ENCODE measurements at regions not wholly inside any gene's neighbourhood (a gene's known extent, or its start where the extent isn't known, plus 50 kb on each side); places are given as distances from the start of the nearest gene placed in this dataset.

DNA sequence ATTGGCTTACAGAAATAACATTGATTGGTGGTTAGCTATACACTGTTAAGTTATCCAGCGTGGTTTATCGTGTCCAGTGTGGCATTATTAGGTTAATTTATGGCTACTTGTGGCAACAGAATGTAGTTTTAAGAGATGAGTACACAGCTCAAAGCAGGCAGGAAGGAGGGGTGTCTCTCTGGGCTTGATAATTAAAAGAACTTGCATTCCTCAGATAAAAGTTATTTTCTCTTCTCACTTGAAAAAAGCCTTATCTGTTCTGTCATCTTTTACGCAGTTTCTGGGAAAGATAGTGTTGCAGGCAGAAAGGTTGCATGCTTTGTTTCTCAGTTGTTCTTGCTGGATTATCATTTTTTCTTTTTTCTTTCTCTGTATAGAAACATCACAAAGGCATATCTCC lies 154.4 kb upstream of the COL3A1 start:
- Histone ChIP-seq H3K27ac (ENCODE audit: low read depth, low read length) (no peak overlapping the region), H3K4me2 (ENCODE audit: low read depth, low read length, poor library complexity, severe bottlenecking) (no peak overlapping the region), H3K27me3 (ENCODE audit: low read length) (no peaks in the 10 kb centered on the region), H3K4me3 (ENCODE audit: insufficient read depth, low read length, poor library complexity, severe bottlenecking) (no peak overlapping the region), H4K20me1 (ENCODE audit: low read depth, low read length) (no peaks in the 10 kb centered on the region), H3K9me3 (ENCODE audit: insufficient read depth, low read length) (no peaks in the 10 kb centered on the region), H3K79me2 (ENCODE audit: insufficient read depth, low read length) (no peaks in the 10 kb centered on the region), H3K9me2 (replicated peaks; ENCODE audit: insufficient read depth, low read length) (no peaks in the 10 kb centered on the region), H3F3A (ENCODE audit: insufficient read depth) (no peaks in the 10 kb centered on the region), H3K9ac (ENCODE audit: low read length) (no peak overlapping the region), H2AFZ (ENCODE audit: low read depth, low read length, severe bottlenecking) (no peak overlapping the region), H3K36me3 (ENCODE audit: low read length) (no peaks in the 10 kb centered on the region)
- TF ChIP-seq, protein P1, sequence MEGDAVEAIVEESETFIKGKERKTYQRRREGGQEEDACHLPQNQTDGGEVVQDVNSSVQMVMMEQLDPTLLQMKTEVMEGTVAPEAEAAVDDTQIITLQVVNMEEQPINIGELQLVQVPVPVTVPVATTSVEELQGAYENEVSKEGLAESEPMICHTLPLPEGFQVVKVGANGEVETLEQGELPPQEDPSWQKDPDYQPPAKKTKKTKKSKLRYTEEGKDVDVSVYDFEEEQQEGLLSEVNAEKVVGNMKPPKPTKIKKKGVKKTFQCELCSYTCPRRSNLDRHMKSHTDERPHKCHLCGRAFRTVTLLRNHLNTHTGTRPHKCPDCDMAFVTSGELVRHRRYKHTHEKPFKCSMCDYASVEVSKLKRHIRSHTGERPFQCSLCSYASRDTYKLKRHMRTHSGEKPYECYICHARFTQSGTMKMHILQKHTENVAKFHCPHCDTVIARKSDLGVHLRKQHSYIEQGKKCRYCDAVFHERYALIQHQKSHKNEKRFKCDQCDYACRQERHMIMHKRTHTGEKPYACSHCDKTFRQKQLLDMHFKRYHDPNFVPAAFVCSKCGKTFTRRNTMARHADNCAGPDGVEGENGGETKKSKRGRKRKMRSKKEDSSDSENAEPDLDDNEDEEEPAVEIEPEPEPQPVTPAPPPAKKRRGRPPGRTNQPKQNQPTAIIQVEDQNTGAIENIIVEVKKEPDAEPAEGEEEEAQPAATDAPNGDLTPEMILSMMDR (IDR thresholded peaks at IDR 0.05; ENCODE audit: insufficient read depth, low read length, poor library complexity, severe bottlenecking) = no peak
- TF ChIP-seq EZH2phosphoT487 (conservative IDR thresholded peaks at IDR 0.05; ENCODE audit: low read length) = no peak

DNA sequence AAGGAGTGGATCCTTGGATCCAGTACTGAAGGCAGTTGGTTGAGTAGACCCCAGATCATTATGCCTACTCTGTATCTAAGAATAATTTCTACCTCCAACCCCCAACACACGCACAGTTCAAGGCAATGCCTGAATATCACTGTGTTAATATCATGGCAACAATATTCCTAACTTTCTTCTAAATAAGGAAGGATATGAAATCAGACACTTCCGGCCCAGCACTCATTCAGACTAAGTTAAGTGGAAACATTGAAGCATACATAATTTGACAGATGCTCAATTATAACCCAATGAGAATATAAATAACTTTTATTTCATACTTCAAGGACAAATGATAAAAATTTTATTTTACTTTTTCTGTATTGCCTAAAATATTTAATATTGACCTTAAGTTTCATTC lies 153.6 kb upstream of the COL3A1 start:
- Histone ChIP-seq H3F3A (ENCODE audit: insufficient read depth) (no peaks in the 10 kb centered on the region), H3K4me2 (ENCODE audit: low read depth, low read length, poor library complexity, severe bottlenecking) (no peak overlapping the region), H3K36me3 (ENCODE audit: low read length) (no peaks in the 10 kb centered on the region), H3K27me3 (ENCODE audit: low read length) (no peaks in the 10 kb centered on the region), H4K20me1 (ENCODE audit: low read depth, low read length) (no peaks in the 10 kb centered on the region), H2AFZ (ENCODE audit: low read depth, low read length, severe bottlenecking) (no peak overlapping the region), H3K9me3 (ENCODE audit: insufficient read depth, low read length) (no peaks in the 10 kb centered on the region), H3K9ac (ENCODE audit: low read length) (no peak overlapping the region), H3K4me3 (ENCODE audit: insufficient read depth, low read length, poor library complexity, severe bottlenecking) (no peak overlapping the region), H3K27ac (ENCODE audit: low read depth, low read length) (no peak overlapping the region), H3K79me2 (ENCODE audit: insufficient read depth, low read length) (no peaks in the 10 kb centered on the region), H3K9me2 (replicated peaks; ENCODE audit: insufficient read depth, low read length) (no peaks in the 10 kb centered on the region)
- TF ChIP-seq, protein P1 (IDR thresholded peaks at IDR 0.05; ENCODE audit: insufficient read depth, low read length, poor library complexity, severe bottlenecking) = no peak
- TF ChIP-seq EZH2phosphoT487 (conservative IDR thresholded peaks at IDR 0.05; ENCODE audit: low read length) = no peak

DNA sequence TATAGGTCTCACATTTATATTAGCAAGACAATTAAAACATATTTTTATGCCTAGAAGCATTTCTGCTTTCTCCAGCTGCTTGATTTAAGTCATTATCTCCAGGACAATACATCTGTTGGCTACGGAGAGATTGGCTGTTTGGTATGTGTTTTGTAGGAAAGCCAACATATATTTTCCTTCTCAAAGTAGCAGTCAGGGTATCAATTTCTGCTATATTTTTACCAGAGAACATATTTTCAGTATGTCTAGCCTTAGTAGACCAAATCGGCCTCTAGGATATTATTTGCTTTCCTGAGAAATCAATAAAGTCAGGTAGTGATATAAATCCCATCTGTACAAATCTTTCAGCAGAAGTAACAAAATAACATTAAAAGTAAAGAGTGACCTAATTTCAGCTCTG lies 150.0 kb upstream of the COL3A1 start:
- Histone ChIP-seq H3F3A (ENCODE audit: insufficient read depth) (no peaks in the 10 kb centered on the region), H3K27ac (ENCODE audit: low read depth, low read length) (no peak overlapping the region)

More for the DNA sequence above, 150.0 kb upstream of the COL3A1 start:
- Histone ChIP-seq H3K4me2 (ENCODE audit: low read depth, low read length, poor library complexity, severe bottlenecking) (no peak overlapping the region), H3K9me2 (replicated peaks; ENCODE audit: insufficient read depth, low read length) (no peaks in the 10 kb centered on the region), H3K27me3 (ENCODE audit: low read length) (no peaks in the 10 kb centered on the region), H3K36me3 (ENCODE audit: low read length) (no peaks in the 10 kb centered on the region), H4K20me1 (ENCODE audit: low read depth, low read length) (no peaks in the 10 kb centered on the region), H3K4me3 (ENCODE audit: insufficient read depth, low read length, poor library complexity, severe bottlenecking) (no peak overlapping the region), H3K79me2 (ENCODE audit: insufficient read depth, low read length) (no peaks in the 10 kb centered on the region), H3K9me3 (ENCODE audit: insufficient read depth, low read length) (no peaks in the 10 kb centered on the region), H3K9ac (ENCODE audit: low read length) (no peak overlapping the region), H2AFZ (ENCODE audit: low read depth, low read length, severe bottlenecking) (no peak overlapping the region)
- no peak for TF ChIP-seq EZH2phosphoT487 (conservative IDR thresholded peaks at IDR 0.05; ENCODE audit: low read length)
- TF ChIP-seq, protein P1 (IDR thresholded peaks at IDR 0.05; ENCODE audit: insufficient read depth, low read length, poor library complexity, severe bottlenecking) = no peak

All from SU-DHL-6 (cell line).